ENCODE measurements at regions not wholly inside any gene's neighbourhood (a gene's known extent, or its start where the extent isn't known, plus 50 kb on each side); places are given as distances from the start of the nearest gene placed in this dataset.

- TF ChIP-seq, protein P1, sequence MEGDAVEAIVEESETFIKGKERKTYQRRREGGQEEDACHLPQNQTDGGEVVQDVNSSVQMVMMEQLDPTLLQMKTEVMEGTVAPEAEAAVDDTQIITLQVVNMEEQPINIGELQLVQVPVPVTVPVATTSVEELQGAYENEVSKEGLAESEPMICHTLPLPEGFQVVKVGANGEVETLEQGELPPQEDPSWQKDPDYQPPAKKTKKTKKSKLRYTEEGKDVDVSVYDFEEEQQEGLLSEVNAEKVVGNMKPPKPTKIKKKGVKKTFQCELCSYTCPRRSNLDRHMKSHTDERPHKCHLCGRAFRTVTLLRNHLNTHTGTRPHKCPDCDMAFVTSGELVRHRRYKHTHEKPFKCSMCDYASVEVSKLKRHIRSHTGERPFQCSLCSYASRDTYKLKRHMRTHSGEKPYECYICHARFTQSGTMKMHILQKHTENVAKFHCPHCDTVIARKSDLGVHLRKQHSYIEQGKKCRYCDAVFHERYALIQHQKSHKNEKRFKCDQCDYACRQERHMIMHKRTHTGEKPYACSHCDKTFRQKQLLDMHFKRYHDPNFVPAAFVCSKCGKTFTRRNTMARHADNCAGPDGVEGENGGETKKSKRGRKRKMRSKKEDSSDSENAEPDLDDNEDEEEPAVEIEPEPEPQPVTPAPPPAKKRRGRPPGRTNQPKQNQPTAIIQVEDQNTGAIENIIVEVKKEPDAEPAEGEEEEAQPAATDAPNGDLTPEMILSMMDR (IDR thresholded peaks at IDR 0.05): no peak
- TF ChIP-seq, protein P2, sequence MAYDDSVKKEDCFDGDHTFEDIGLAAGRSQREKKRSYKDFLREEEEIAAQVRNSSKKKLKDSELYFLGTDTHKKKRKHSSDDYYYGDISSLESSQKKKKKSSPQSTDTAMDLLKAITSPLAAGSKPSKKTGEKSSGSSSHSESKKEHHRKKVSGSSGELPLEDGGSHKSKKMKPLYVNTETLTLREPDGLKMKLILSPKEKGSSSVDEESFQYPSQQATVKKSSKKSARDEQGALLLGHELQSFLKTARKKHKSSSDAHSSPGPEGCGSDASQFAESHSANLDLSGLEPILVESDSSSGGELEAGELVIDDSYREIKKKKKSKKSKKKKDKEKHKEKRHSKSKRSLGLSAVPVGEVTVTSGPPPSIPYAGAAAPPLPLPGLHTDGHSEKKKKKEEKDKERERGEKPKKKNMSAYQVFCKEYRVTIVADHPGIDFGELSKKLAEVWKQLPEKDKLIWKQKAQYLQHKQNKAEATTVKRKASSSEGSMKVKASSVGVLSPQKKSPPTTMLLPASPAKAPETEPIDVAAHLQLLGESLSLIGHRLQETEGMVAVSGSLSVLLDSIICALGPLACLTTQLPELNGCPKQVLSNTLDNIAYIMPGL (CRISPR knock-in tag; IDR thresholded peaks at IDR 0.05): no peak
- no peak for TF ChIP-seq ZNF416 (CRISPR knock-in tag; IDR thresholded peaks at IDR 0.05)
- no peak for TF ChIP-seq SP1 (CRISPR knock-in tag; conservative IDR thresholded peaks at IDR 0.05)
- TF ChIP-seq, protein P3, sequence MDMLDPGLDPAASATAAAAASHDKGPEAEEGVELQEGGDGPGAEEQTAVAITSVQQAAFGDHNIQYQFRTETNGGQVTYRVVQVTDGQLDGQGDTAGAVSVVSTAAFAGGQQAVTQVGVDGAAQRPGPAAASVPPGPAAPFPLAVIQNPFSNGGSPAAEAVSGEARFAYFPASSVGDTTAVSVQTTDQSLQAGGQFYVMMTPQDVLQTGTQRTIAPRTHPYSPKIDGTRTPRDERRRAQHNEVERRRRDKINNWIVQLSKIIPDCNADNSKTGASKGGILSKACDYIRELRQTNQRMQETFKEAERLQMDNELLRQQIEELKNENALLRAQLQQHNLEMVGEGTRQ (CRISPR knock-in tag; IDR thresholded peaks at IDR 0.05): no peak
These were observed 179.7 kb upstream of the SH3BP4 start for GRCh38 chr2:234771980-234772732.

All from WTC11 (cell line).